ENCODE measurements at regions not wholly inside any gene's neighbourhood (a gene's known extent, or its start where the extent isn't known, plus 50 kb on each side); places are given as distances from the start of the nearest gene placed in this dataset.
"Not testable (repeated sequence)": the region's sequence is repeated elsewhere in the genome, so short reads cannot be mapped to it uniquely, and the experiment has no call there.

- DNase-seq = no peak
Observed at GRCh38 chr6:119423996-119424395, 74.4 kb upstream of the MAN1A1 start.

- not testable (repeated sequence) for DNase-seq
Observed at GRCh38 chr6:119418084-119418483, 68.5 kb upstream of the MAN1A1 start.

DNA sequence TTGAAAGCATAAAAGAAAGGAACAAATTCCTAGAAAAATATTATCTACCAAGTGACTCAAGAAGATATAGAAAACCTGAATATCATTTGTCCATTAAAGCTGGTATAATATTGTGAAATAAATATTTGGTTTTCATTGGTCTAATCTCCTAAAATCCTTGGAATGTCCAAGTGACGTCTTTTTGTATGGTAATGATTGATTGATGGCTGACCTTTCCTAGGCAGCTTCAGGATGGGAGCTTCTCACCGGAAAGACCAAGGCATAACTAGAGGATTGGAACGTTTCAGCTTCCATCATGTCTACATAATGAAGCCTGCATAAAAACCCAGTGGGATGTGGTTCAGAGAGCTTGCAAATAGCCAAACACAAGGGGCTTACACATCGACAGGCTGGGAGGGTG, 57.6 kb upstream of the MAN1A1 start:
- no peak for DNase-seq

DNA sequence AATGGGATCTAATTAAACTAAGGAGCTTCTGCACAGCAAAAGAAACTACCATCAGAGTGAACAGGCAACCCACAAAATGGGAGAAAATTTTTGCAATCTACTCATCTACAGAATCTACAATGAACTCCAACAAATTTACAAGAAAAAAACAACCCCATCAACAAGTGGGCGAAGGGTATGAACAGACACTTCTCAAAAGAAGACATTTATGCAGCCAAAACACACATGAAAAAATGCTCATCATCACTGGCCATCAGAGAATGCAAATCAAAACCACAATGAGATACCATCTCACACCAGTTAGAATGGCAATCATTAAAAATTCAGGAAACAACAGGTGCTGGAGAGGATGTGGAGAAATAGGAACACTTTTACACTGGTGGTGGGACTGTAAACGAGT, 55.6 kb upstream of the MAN1A1 start:
- DNase-seq = not testable (repeated sequence)
